GM23338 (cell line): ENCODE measurements at regions not wholly inside any gene's neighbourhood (a gene's known extent, or its start where the extent isn't known, plus 50 kb on each side); places are given as distances from the start of the nearest gene placed in this dataset.

Source experiments
- CTCF ChIP-seq, 2 experiments: fragments of 200-600 bp in 1 of 2; sonication (generic) in 1 of 2; conservative IDR thresholded peaks; 2 replicates each; pipeline versions ENCODE4 v1.5.1 to v1.6.1; 2016 to 2017; ENCODE audit warnings: antibody characterized with exemption in 2 of 2, low read depth in 2 of 2, mild to moderate bottlenecking in 2 of 2, moderate library complexity in 1 of 2
- EZH2 ChIP-seq: fragments of 200-600 bp; sonication (generic); IDR thresholded peaks from one replicate; pipeline ENCODE4 v1.8.0; 2017; ENCODE audit warnings: antibody characterized with exemption, mild to moderate bottlenecking, low read depth; ENCODE audit not compliant: unreplicated experiment
- POLR2AphosphoS5 ChIP-seq: IDR thresholded peaks from 2 replicates; pipeline ENCODE4 v1.6.1; 2016; ENCODE audit warnings: antibody characterized with exemption, low read depth

GRCh38 chr4:152089584-152089983 lies 328.8 kb upstream of the GATB start:
- TF ChIP-seq CTCF (conservative IDR thresholded peaks at IDR 0.05; ENCODE audit: low read depth in 2 of 2) (no peak), EZH2 (no peak), POLR2AphosphoS5 (no peak)
